ENCODE measurements at regions not wholly inside any gene's neighbourhood (a gene's known extent, or its start where the extent isn't known, plus 50 kb on each side); places are given as distances from the start of the nearest gene placed in this dataset.
"Not testable (repeated sequence)": the region's sequence is repeated elsewhere in the genome, so short reads cannot be mapped to it uniquely, and the experiment has no call there.

DNA sequence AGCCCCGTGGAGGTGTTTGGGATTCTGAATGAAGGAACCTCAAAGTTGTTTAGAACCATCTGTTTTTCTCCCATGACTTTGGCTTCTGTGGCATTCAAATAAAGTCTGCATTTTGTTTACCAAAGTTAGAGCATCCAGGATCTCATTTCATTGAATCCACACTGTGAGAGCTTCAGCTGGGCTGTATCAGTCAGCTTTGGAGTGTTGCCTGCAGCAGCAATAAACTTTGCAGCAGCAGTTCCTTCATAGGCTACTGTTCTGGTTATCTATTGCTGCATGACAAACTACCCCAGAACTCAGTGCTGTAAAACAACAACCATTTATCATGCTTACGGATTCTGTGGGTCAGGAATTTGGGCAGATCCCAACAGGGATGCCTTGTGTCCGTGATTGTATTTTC is 1575.2 kb upstream of the LRRTM3 start:
- no peak for DNase-seq

GRCh38 chr10:65355141-65355680 is 1570.6 kb upstream of the LRRTM3 start:
- no peak for DNase-seq

DNA sequence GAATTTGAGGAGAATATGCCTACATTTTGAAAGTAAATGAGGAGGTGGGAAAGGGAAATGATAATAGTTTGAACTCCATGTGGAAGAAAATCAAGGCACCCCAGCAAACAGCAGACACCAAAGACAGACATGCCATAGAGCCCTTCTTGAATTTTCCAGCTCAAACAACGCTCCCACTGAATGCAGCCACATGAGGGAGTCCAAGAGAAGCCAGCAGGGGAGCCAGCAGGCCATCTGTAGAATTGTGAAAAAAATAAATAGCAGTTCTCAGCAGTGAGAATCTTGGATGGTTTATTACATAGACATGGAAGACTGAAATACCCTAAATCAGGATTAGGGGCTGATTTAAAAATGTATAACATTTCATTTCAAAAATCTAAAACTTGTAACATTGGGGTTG is 1567.3 kb upstream of the LRRTM3 start:
- DNase-seq = peak in 1 of 3 donors; percentile 25

DNA sequence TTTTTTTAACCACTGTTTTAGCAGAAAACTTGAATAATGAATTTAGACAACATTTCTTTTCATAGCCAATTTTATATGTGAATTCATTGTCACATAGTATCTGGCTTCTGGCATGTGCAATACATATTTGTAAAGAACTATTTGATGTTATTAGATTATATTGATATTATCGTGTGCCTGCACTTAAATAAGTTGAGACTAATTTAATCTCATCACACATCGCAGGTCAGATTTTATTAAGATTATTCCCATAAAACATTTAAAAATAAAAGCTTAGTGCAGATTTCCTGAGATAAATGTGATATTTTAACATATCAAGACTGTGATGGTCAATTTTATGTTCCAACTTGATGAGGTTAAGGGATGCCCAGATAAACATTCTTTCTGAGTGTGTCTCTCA is 1565.3 kb upstream of the LRRTM3 start:
- no peak for DNase-seq

DNA sequence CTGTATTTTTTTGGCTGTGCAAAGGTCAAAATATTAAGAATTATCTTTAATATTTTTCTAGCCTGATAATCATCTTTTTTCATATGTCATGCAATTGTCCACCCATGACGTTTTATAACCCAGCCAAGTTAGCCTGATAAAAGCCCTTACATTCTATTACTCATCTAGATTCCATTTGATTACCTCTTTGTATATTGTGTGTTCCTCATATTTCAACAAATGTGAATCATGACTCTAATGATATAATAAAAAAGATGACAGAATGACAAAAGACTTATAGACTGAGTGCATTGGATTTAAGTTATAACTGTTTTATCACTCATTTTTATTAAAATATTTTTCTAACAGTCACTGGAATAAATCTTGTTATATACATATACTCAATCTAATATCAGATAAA is 1560.0 kb upstream of the LRRTM3 start:
- no peak for DNase-seq

DNA sequence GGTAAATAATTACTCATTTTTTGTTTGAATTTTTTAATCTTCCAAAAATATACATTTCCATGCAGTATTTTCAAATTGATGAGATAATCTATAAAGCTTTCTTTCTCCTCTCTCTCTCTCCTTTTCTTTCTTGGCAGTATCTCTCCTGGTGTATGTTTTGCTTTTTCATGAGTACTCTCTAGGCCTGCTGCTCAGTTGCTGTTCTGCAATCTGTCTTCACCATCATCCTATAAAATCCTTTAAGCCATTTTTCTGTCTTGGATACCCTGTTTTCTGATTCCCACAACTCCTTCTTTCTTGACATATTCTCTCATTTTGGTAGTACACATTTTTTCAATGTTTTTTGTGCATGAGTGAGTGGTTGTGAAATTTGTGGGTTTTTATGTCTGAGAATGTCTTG is 1558.1 kb upstream of the LRRTM3 start:
- no peak for DNase-seq

DNA sequence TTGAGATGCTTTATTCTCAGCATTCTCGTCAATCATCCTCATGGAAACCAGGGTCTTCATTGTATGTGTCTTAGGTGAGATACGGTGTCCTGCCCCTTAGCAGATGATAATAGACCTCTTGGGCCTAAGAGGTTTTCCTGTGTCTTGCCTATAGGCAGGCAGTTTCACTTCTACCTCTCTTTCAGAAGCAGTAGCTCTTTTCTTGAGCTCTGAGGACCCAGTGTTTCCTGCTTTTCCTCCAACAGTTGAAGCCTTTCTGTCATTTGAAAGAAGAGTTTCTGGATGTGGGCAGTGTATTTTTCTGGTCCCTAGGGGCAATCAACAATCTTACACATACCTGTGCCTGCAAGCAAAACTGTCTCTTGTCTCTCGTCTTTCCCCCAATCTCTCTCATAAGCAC is 1550.3 kb upstream of the LRRTM3 start:
- DNase-seq = no peak

GRCh38 chr10:65377687-65378086 is 1548.1 kb upstream of the LRRTM3 start:
- DNase-seq = no peak

GRCh38 chr10:65394502-65395297 is 1531.1 kb upstream of the LRRTM3 start:
- peak in 1 of 3 donors; percentile 36 for DNase-seq

- no peak for DNase-seq
These were observed 1530.2 kb upstream of the LRRTM3 start for GRCh38 chr10:65395631-65396030.

DNA sequence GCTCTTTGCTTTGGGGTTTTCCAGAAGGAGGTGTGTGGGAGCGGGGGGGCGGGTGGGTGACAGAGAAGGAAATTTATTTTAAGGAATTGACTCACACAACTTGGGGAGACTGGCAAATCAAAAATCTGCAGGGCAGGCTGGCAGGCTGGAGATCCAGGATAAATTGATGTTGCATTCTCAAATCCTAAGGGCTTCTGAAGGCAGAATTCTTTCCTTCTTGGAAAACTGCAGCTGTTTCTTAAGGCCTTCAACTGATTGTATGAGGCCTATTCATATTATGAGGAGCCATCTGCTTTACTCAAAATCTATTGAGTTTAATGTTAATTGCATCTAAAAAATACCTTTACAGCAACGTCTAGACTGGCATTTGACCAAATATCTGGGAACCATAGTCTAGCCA is 1528.8 kb upstream of the LRRTM3 start:
- DNase-seq = no peak

DNA sequence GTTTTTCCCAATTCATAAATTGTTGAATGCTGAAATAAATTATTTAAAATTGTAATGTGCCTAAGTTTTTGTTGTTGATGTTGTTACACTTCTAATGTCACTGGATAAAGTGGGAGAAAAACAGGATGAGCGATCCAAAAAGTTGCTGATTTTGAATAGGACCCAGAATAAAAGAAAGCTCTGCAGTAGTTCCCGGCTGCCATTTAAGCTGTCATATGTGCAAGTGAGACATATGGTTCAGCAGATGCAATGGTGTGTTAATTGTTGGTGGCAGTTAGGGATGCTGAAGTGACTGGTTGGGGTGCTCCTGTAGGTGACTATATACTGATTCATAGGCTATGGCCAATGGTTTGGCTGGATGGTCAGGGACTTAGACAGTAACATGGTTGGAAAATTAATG is 1517.4 kb upstream of the LRRTM3 start:
- no peak for DNase-seq

DNA sequence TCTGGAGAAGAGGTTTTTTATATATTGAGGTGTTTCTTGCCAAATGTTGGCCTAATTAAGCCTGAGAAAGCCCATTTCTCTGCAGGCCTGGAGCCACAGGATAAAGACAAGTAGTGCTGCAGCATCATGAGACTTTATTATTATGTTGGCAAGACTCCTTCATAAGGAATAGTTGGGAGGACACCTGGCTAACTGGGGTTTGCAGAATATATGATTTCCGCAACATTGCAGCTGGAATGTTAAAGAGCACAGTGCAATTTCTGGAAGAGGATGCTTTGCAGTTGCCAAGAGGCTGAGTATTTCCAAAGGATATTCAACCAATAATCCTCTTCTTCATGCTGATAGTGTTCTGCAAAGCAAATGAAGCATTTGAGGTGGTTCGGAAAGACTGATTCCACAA is 1512.8 kb upstream of the LRRTM3 start:
- peak; percentile 33 to 84 (median 66) for DNase-seq

DNA sequence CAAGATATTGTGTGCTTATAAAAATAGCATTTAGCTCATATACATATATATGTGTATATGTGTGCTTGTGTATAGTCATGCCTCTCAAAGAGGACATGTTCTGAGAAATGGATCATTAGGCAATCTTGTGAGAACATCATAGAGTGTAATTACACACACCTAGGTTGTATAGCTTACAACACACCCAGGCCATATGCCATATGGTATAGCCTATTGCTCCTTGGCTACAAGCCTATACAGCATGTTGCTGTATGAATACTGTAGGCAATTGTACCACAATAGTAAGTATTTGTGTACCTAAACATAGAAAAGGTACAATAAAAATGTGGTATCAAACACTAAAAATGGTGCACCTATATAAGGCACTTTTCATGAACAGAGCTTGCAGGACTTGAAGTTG is 1510.5 kb upstream of the LRRTM3 start:
- no peak for DNase-seq

- DNase-seq = no peak
These were observed 1509.7 kb upstream of the LRRTM3 start for GRCh38 chr10:65416094-65416493.

DNA sequence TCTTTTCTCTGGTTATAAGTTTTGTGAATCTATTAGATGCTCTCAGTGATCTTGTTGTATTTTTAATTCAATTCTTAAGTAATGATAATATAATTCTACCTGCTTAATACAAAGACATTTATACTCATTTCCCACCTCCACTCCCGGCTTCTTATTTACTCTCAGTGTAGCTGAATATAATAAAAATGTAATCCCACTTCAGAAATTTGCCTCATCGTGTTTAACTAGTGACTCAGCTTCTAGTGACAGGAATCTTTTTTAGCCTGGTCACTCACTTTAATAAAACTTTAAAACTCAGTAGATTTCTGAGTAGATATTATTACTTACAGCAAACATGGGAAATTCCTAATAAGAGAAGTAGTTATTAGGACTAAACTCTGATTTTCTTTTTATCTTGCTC is 1506.2 kb upstream of the LRRTM3 start:
- no peak for DNase-seq

DNA sequence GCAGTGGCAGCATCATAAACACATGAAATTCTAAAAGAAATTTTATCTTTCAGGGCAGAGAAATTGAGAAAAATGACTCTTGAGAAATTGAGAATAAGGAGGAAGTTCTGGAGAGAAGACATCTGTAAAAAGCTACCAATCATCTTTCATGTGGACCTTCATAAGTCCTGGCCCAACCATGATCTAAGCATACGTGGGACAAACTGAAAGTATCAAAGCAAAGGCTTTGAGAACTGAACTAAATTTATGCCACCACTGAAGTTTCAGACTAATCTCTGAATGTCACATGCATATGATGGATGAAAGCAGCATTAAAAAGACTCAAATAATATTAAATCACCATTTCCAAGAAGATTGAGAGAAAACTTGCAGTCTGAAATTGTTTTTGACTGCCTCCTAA is 1502.8 kb upstream of the LRRTM3 start:
- DNase-seq = no peak

DNA sequence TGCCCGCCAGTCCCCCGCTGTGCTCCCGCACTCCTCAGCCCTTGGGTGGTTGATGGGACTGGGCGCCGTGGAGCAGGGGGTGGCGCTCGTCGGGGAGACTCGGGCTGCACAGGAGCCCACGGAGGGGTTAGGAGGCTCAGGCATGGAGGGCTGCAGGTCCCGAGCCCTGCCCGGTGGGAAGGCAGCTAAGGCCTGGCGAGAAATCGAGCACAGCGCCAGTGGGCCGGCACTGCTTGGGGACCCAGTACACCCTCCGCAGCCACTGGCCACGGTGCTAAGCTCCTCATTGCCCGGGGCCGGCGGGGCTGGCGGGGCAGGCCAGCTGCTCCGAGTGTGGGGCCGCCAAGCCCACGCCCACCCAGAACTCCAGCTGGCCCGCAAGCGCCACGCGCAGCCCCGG is 1496.5 kb upstream of the LRRTM3 start:
- DNase-seq = not testable (repeated sequence)

DNA sequence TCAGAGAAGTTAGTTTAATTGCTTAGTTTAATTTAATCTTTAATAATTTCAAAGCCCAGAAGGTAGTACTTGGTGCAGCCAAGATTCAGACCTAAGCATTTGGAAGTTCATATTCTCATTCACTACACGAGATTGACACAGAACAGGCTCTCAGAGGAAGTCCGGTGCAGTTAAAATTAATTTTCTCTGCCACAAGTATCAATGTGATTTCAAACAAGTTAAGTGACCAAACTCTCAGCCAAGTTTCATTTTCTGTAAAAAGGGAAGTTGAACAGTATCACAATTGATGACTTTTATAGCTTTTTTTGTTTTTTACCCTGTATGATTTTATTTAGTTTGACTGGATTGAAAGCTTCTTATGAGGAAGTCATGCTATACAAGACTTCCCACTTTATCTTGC is 1494.9 kb upstream of the LRRTM3 start:
- no peak for DNase-seq

DNA sequence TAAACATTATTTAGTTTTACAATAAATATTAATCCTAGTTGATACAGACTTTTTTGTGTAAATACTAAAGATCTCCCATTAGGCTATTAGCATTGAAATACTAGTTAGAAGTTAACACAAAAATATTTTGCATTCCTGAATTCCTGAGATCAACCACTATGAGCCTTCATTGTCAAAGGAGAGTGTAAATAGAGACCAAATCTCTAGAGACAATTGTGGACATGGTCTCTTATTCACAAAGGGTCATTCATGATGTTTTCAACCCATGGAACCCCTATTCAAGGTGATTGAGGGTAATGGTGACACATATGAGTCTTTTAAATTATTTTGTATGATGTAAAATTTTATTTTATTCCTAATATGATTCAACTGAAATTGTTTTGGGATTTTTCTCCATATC is 1454.8 kb upstream of the LRRTM3 start:
- DNase-seq = no peak

GRCh38 chr10:65482848-65483247 is 1443.0 kb upstream of the LRRTM3 start:
- no peak for DNase-seq

- peak in 2 of 3 donors; percentile 1 to 31 for DNase-seq
These were observed 1434.0 kb upstream of the LRRTM3 start for GRCh38 chr10:65491799-65492198.

DNA sequence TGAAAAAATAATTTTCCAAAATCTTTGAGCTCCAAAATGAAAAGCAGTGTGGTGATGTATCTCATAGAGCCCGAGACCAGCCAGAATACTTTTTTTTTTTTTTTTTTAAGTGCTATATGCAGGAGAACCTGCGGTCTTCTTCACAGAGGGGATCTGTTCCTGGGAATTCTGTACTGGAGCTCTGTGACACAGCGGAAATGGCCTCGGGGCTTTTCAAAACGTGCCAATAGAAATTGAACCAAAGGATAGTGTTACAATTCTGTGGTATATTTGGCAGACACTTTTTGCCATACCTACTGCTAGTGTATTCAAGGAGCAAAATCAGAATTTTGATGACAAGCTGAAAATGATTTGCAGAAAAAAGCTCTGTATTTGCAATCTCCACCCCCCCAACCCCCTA is 1429.3 kb upstream of the LRRTM3 start:
- DNase-seq = no peak

GRCh38 chr10:65497837-65498236 is 1428.0 kb upstream of the LRRTM3 start:
- DNase-seq = no peak
